HPDE6-E6E7 (cell line): ENCODE measurements at regions not wholly inside any gene's neighbourhood (a gene's known extent, or its start where the extent isn't known, plus 50 kb on each side); places are given as distances from the start of the nearest gene placed in this dataset.

ENCODE experiments used
- DNase-seq: peaks from one replicate; pipeline ENCODE4 v3.0.0; 2011; ENCODE audit warnings: missing footprints; ENCODE audit errors: extremely low spot score

DNA sequence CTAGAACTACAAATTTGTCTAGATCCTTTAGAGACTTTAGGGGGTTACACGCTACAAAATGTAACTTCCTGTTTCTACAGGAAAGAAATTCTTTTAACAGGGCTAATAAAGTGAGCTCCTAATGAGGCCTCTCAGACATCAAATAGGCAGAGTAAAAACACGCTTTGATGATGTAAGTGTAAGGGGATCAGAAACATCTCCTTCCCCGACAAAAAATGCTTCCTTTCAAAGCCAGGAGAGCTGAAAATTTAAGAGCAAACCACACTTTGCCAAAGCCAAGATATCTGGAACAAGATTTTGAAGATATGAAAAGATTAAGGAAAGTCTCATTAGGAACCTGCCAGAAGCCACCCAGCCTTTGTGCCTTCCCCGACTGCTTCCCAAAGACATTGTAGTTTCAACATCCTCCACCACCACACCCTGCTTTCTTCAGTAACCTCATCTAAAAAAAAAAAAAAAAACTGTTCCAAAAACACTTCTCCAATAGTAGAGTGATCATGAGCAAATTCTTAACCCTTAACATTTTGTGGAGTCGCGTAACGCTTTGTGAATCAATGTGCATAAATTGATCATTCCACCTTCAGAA is 505.0 kb upstream of the THBS1 start:
- DNase-seq: no peak

- DNase-seq: no peak
Observed at GRCh38 chr15:39078026-39078425, 502.9 kb upstream of the THBS1 start.

DNA sequence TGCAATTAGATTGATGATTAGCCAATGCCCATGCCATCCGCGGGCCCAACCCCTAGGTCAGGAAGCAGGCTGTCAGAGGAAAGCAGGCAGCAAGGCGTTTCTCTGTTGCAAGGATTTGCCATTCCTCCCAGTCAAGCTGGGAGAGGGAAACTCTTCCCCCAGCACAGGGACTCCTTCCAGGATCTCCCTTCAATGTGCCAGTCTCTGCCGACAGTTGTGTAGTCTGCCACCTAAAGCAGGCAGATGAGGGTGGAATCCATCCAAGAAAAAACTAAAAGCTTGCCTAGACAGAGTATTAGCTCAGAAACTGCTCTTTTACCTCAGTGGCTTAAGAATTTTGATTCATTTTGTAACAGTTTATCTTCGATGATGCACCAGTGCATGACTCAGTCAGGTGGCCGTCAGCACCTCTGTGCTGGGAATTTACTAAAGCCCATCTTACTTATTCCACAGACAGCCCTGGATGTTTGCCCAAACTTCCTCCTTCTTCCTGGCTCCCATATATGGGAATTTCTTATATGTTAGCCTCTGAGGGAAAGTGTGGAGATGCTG is 501.5 kb upstream of the THBS1 start:
- peak; percentile 26 for DNase-seq

- DNase-seq: no peak
Observed at GRCh38 chr15:39083213-39083612, 497.7 kb upstream of the THBS1 start.

DNA sequence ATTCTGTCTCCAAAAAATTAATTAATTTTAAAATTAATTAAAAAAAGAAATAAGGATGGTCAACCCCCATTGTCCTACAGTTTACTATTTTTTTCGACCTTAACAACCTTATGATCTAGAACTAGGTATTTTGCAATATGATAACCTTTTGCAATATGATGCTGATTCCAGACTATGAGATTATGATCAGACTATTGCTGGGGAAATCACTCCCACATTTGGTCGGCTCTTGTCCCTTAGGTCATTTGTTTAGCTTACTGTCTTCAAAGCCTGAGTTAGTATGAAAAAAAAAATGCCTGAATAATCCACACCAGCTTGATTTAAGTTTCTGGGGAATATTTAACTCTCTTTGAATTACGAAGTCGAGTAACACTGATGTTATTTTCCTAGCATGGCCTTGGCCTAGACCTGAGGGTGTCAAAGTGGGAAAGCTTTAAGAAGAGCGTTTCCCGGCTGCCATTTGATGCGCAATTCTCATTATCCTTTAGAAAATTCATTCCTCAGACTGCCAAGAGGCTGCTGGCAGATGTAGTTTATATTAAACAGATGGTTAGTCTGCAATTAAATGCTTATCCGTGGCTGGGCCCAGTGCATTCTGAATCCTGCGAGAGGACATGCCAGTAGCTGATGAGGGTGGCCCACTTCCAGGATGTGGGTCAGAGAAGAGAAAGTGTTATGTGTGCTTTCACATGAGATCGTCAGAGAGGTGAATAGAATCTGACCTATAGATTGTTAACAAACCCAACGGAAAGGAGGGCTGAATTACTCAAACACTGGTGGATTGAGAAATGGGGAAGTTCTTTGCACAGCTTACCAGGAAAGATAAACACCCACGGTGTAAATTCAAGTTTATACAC is 496.0 kb upstream of the THBS1 start:
- DNase-seq: no peak

DNA sequence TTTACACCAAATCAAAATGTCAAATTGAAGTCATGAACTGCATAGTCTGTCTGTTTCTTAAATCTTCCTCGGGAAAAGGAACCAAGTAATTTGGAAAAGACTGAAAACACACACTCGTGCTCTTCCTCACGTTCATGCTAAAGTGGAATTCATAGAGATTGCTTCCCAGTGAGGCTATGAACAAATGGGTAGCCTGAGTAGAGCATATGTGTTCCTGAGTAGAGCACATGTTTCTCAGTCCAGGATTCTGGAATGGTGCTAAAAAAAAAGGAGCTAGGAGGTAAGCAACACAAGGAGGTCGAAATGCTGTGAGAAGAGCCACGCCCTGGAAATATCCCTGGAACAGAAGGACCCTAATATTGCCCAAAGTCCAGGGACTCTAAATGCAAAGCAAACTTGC is 494.2 kb upstream of the THBS1 start:
- no peak for DNase-seq

- no peak for DNase-seq
Observed at GRCh38 chr15:39088156-39088555, 492.7 kb upstream of the THBS1 start.

DNA sequence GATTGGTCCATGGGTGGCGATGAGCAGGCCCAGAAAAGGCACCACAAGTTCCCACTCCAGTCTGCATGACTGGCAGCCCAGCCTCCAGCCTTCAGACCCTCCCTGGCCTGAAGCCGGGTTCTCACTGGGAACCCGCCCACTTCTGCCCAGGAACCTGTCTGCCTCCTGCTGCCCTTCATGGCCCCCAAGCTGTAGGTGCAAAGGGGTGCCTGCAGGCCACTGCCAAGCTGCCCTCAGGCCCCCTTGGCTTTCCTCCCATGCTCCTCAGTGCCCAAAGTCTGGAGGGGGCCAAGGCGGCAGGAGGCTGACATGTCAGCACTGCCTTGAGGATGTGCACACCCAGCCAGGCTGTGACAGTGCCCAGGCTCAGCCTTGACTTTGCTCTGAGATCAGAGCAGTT is 488.5 kb upstream of the THBS1 start:
- no peak for DNase-seq

GRCh38 chr15:39092761-39093160 is 488.1 kb upstream of the THBS1 start:
- no peak for DNase-seq

DNA sequence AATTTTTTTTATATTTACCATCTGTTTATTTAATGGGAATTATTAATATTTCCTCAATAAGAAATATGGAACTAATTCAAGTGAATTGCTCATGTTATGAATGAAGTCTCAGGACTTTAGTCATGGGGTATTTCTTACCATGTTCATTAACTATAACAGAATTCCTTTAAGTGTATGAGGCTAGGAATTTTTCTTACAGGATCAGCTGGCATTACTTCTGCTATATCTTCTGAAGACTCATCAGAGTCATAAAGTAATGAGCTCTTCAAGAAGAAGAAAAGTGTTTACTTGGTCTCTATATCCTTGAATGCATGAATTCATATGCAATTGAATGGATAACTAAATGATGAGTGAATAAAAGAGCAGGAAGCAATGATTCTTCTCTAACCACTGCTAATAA is 486.8 kb upstream of the THBS1 start:
- no peak for DNase-seq

DNA sequence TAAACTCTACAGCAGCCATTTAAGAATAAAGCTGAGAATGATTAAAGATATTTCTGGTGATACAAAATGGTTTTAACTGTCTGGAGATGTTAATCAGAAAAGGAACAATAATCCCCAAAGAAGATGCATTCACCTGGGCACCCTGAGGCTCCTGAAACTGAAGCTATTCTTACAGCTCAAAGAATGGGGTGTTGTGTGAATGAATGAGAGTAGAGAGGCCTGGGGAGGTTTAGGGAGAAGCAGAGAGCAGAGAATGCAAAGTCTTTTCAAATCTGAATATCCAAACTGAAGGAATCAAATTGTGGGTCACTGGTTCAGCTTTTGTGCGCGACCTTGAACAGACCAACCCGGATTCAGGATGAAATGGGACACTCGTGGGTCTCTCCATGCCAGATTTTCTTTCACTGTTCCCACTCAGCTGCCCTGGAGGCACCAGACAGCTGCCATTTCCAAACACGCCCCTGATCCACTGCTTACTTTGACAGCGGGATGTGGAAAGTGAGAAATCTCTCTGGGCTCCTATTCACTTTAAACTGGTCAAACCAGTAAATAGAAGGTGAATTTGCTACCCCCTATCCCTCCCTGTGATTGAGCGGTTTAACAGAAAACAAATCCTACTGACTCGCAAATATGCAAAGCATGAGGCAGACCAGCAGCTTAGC is 485.5 kb upstream of the THBS1 start:
- DNase-seq: no peak

DNA sequence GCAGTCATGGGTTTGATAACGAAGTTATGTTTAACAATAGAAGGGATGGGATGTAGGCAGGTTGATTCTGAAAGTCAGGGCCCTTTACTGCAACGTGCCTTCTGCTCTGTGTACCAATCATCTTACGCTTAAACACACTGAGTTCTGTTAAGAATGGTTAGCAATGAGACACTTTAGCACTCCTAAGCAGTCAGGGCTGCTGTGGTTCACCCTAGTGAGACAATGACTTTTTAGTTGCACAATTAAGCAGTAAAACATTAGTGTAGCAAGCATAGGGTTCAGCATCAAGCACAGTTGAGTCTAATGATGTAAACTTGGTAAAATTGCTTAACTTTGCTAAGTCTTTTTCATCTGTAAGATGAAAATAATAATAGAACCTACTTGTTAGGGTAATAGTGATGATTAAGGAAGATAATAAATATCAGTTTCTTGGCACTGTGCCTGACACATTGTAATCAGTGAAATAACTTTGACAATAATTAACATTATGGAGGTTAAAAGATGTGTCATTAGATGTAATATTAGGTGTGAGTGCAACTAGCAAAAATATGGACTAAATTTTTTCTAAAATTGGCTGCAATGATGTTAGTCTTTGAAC is 484.2 kb upstream of the THBS1 start:
- DNase-seq: no peak

DNA sequence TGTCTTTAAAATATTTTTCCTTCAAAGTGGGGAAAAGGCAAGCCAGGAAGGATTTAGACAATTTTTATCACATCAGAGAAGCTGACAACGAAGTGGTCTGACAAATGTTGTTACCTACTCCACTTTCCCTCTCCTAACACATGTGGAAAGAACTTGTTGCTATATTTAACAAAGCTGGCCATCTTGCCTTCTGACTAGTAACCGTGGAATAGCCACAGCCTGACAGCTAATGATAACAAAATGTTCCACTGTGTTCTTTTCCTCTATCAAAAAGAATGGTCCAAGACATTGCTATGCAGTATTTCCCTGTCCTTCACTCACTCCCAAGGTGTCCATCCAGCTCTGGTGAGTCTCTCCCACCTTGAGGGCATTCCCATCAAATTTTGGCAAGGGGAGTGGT is 481.4 kb upstream of the THBS1 start:
- no peak for DNase-seq

GRCh38 chr15:39100106-39100660 is 480.7 kb upstream of the THBS1 start:
- no peak for DNase-seq

DNA sequence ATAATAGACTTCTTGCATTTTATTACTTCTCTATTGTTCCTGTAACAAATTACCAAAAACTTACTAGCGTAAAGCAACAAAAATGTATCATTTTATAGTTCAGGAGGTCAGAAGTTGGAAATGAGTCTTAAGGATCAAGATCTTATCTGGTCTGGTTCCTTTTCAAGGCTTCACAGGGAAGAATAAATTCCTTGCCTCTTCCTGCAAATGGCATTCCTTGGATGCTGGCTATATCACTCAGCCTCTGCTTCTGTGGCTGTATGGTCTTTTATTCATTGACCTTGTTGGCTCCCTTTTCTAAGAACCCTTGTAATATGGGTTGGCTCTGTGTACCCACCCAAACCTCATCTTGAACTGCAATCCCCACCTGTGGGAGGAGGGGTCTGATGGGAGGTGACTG is 478.4 kb upstream of the THBS1 start:
- DNase-seq: no peak

GRCh38 chr15:39106950-39107349 is 473.9 kb upstream of the THBS1 start:
- DNase-seq: no peak

GRCh38 chr15:39108021-39108420 is 472.9 kb upstream of the THBS1 start:
- DNase-seq: no peak

DNA sequence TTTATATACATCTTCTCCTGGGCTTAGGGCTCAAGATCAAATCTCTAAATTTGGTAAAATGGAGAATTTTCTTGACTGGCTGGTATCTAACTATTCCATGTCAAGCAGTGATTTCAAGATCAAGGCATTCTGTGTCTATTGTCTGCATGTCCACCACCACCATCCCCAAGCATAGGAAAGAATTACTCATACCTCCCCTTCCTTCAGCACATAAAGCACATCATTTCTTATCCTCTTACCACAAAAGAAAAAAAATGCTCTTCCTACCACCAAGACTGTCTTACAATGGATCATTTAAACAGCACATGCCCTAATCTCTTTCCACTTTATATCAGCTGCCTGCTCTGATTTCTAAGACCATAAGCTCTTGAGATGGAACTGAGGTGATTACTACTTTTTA is 470.5 kb upstream of the THBS1 start:
- DNase-seq: no peak

DNA sequence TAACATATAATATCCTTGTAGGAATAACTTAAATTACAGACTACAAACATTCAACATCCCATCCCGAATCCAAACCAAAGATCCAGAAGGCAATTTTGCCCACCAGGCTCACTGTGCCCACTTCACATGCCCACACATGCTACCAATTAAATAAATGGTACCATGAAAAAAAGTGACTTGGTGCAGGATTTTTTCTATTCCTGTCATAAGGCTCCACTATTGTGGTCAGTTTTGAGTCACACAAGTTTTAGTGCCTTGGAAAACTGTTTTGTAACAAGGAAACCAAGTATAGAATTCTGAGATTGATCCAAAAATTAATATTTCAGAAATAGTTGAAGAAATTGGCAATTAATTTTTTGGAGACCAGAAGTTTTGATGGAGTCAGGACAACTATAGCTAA is 470.1 kb upstream of the THBS1 start:
- DNase-seq: no peak

GRCh38 chr15:39113741-39114140 is 467.1 kb upstream of the THBS1 start:
- no peak for DNase-seq

DNA sequence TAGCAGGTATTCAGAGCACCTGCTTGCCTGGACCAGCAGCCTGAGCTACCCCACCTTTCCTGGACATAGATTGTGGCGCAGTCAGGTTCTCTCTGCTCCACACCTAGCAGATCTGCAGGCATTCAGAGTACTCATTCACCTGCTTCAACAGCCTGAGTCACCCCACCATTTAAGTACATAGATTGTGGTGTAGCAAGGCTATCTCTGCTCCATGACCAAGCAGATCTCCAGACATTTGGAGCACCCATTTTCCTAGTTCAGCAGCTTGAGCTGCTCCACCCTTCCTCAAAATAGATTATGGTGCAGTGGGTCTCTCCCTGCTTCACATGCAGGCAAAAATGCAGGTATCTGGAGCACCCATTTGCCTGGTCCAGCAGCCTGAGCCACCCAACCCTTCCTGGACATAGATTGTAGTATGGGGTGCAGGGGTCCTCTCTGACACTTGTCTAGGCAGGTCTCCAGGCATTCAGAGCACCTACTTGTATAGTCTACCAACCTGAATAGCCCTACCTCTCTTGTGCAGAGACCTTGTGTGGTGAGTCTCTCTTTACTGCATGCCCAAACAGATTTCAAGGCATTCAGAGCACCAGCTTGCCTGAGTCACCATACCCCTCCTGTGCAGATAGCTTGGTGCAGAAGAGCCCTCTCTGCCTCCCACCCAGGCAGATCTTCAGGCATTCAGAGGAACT is 466.0 kb upstream of the THBS1 start:
- peak; percentile 54 for DNase-seq
